ENCODE measurements at regions not wholly inside any gene's neighbourhood (a gene's known extent, or its start where the extent isn't known, plus 50 kb on each side); places are given as distances from the start of the nearest gene placed in this dataset.

DNA sequence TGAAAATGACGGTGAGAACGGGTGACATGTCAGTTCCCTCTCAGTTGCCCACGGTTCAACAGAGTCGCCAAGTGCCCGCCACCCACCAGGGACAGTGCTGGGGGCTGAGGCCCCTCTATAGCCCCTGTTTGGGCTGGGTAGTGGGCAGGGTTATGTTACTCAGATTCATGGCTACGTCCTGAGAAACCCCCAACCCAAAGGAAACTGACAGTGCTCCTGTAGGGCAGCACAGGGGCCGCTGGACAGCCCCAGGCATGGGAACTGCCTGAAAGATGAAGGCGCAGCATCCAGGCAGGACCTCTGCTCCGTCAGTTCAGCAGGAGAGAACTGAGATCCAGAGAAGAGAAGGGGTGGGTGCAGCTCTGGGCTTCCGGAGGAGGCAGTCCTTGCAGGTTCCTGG is 118.9 kb upstream of the PMEPA1 start:
- TF ChIP-seq CTCF (IDR thresholded peaks at IDR 0.05; ENCODE audit: insufficient read depth, low read length) (no peak), GABPA (IDR thresholded peaks at IDR 0.05; ENCODE audit: low read depth) (no peak)
